MM.1S (cell line): ENCODE measurements at regions not wholly inside any gene's neighbourhood (a gene's known extent, or its start where the extent isn't known, plus 50 kb on each side); places are given as distances from the start of the nearest gene placed in this dataset.
A peak's percentile ranks its signal among the peaks of the same experiment; 100 is the strongest.

Experiments used
- DNase-seq: peaks from one replicate; pipeline ENCODE4 v3.0.0-alpha.2; 2015
- H2AFZ ChIP-seq: fragments of 300-600 bp; sonication (generic); 2 replicates; pipeline ENCODE4 v1.6.0; 2016; ENCODE audit warnings: antibody characterized with exemption, low read length
- H3F3A ChIP-seq: fragments of 300-600 bp; sonication (generic); 2 replicates; pipeline ENCODE4 v1.6.1; 2016; ENCODE audit warnings: mild to moderate bottlenecking, antibody characterized with exemption, low read length, moderate library complexity, mixed read lengths; ENCODE audit not compliant: insufficient read depth
- H3K27ac ChIP-seq: fragments of 300-600 bp; sonication (generic); 2 replicates; pipeline ENCODE4 v1.5.1; 2016; ENCODE audit warnings: mild to moderate bottlenecking, low read length
- H3K27me3 ChIP-seq: fragments of 300-600 bp; sonication (generic); replicated peaks from 2 replicates; pipeline ENCODE4 v1.6.0; 2016; ENCODE audit warnings: low read length; ENCODE audit not compliant: insufficient read depth
- H3K36me3 ChIP-seq: fragments of 300-600 bp; sonication (generic); replicated peaks from 2 replicates; pipeline ENCODE4 v1.6.1; 2016; ENCODE audit warnings: mild to moderate bottlenecking, low read length, mixed read lengths; ENCODE audit not compliant: insufficient read depth
- H3K4me1 ChIP-seq: fragments of 300-600 bp; sonication (generic); 2 replicates; pipeline ENCODE4 v1.6.1; 2016; ENCODE audit warnings: low read length, mixed read lengths
- H3K4me2 ChIP-seq: fragments of 300-600 bp; sonication (generic); 2 replicates; pipeline ENCODE4 v1.6.0; 2016; ENCODE audit warnings: low read depth, low read length
- H3K4me3 ChIP-seq: fragments of 300-600 bp; sonication (generic); 2 replicates; pipeline ENCODE4 v1.5.1; 2016; ENCODE audit warnings: low read length, mixed read lengths
- H3K79me2 ChIP-seq: fragments of 300-600 bp; sonication (generic); 2 replicates; pipeline ENCODE4 v1.6.1; 2016; ENCODE audit warnings: mixed run types, low read length, mixed read lengths
- H3K9ac ChIP-seq: fragments of 300-600 bp; sonication (generic); 2 replicates; pipeline ENCODE4 v1.6.1; 2016; ENCODE audit warnings: low read length, mixed read lengths
- H3K9me2 ChIP-seq: fragments of 300-600 bp; sonication (generic); replicated peaks from 2 replicates; pipeline ENCODE4 v1.6.1; 2016; ENCODE audit warnings: mild to moderate bottlenecking, low read length, mixed read lengths; ENCODE audit not compliant: insufficient read depth
- H3K9me3 ChIP-seq: fragments of 300-600 bp; sonication (generic); replicated peaks from 2 replicates; pipeline ENCODE4 v1.6.1; 2016; ENCODE audit warnings: mild to moderate bottlenecking, low read length, mixed read lengths; ENCODE audit not compliant: insufficient read depth
- H4K20me1 ChIP-seq: fragments of 300-600 bp; sonication (generic); 2 replicates; pipeline ENCODE4 v1.6.1; 2016; ENCODE audit warnings: mild to moderate bottlenecking, low read length, moderate library complexity, mixed read lengths; ENCODE audit not compliant: insufficient read depth
- EZH2 ChIP-seq: fragments of 300-600 bp; sonication (generic); optimal IDR thresholded peaks from 2 replicates; pipeline ENCODE3; 2017; ENCODE audit warnings: low read depth, mild to moderate bottlenecking, antibody characterized with exemption, low read length, mixed read lengths
- EZH2phosphoT487 ChIP-seq: fragments of 300-600 bp; sonication (generic); IDR thresholded peaks from 2 replicates; pipeline ENCODE4 v1.6.1; 2018; ENCODE audit warnings: antibody characterized with exemption, low read length
- TF ChIP-seq, protein P1 (sequence below): fragments of 300-600 bp; sonication (generic); IDR thresholded peaks from 2 replicates; pipeline ENCODE4 v1.5.1; 2016; ENCODE audit warnings: antibody characterized with exemption, low read length, mixed read lengths

DNA sequence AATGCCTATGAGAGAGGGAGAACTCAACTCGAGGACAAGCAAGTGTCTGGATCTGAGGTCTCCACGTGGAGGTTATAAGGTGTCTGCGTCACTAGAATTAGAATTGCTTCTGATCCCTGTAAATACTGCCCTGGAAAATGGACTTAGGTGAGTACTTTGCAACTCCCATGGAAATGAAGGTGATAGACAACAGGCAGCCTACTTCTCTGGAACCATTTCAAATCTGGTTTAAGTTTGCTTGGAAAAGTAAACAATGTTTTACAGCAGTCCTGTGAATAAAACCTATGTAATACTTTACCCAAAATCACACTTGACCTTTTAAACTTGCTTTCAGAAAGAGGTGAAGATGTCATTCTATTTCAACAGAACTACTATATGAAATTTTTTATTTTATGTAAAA lies 70.1 kb upstream of the TENT5A start:
- Histone ChIP-seq H3K4me3 (no peak overlapping the region), H3K9ac (no peak overlapping the region), H3K27ac (no peak overlapping the region), H2AFZ (no peak overlapping the region), H3K4me1 (0 out of 2 replicates have a peak, but pooled peaks cover 3% of the 10 kb centered on the region), H3K27me3 (no peaks in the 10 kb centered on the region), H4K20me1 (no peaks in the 10 kb centered on the region), H3K4me2 (no peak overlapping the region), H3K9me3 (no peaks in the 10 kb centered on the region), H3F3A (no peaks in the 10 kb centered on the region), H3K9me2 (no peaks in the 10 kb centered on the region), H3K79me2 (no peaks in the 10 kb centered on the region), H3K36me3 (no peaks in the 10 kb centered on the region)
- DNase-seq: no peak
- TF ChIP-seq, protein P1, sequence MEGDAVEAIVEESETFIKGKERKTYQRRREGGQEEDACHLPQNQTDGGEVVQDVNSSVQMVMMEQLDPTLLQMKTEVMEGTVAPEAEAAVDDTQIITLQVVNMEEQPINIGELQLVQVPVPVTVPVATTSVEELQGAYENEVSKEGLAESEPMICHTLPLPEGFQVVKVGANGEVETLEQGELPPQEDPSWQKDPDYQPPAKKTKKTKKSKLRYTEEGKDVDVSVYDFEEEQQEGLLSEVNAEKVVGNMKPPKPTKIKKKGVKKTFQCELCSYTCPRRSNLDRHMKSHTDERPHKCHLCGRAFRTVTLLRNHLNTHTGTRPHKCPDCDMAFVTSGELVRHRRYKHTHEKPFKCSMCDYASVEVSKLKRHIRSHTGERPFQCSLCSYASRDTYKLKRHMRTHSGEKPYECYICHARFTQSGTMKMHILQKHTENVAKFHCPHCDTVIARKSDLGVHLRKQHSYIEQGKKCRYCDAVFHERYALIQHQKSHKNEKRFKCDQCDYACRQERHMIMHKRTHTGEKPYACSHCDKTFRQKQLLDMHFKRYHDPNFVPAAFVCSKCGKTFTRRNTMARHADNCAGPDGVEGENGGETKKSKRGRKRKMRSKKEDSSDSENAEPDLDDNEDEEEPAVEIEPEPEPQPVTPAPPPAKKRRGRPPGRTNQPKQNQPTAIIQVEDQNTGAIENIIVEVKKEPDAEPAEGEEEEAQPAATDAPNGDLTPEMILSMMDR: no peak
- no peak for TF ChIP-seq EZH2phosphoT487
- no peak for TF ChIP-seq EZH2

DNA sequence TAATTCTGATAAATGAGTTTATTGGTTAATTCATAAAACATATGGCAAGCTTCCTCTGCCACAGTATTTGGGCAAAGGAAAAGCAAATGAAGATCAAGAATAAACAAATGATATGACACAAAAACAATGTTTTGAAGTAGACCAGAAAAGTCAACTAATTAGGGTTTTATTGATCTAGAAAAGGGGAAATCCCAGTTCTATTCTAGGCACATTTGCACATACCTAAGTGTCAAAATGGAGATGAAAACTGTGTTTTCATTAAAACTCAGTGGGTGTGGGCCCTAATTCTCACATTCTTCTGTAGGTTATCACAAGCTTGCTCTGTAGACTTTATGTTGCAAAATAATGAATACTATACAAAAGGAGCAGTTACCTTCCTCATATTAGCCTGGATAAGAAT lies 69.0 kb upstream of the TENT5A start:
- DNase-seq: no peak
- H3K79me2 ChIP-seq: no peaks in the 10 kb centered on the region
- no peak overlapping the region for H3K4me2 ChIP-seq
- H3K4me1 ChIP-seq: 0 out of 2 replicates have a peak, but pooled peaks cover 3% of the 10 kb centered on the region
- H3K9ac ChIP-seq: no peak overlapping the region
- no peaks in the 10 kb centered on the region for H3F3A ChIP-seq
- no peak overlapping the region for H3K4me3 ChIP-seq
- H3K36me3 ChIP-seq: no peaks in the 10 kb centered on the region
- no peaks in the 10 kb centered on the region for H3K27me3 ChIP-seq
- no peak overlapping the region for H3K27ac ChIP-seq
- no peaks in the 10 kb centered on the region for H3K9me2 ChIP-seq
- H2AFZ ChIP-seq: no peak overlapping the region
- TF ChIP-seq EZH2 (no peak), EZH2phosphoT487 (no peak)
- TF ChIP-seq, protein P1: no peak
- H3K9me3 ChIP-seq: no peaks in the 10 kb centered on the region
- H4K20me1 ChIP-seq: no peaks in the 10 kb centered on the region

DNA sequence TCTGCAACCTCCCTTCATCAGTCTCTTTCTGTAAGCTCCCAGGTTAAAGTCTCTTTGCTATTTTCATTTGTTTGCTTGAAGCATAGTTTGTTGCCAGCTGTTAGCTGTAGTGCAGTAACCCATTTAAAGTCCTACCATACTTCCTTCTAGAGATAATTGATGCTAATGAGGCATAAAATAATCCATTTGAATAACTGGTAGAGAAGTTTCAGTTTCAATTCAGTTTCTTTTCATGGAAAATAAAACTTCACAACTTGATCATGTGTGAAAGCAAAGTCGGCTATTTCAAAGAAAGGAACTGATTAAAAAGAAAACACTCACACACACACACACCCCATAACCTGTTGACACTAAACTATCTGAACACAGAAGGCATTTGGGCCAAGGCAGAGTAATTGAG lies 68.5 kb upstream of the TENT5A start:
- TF ChIP-seq EZH2phosphoT487: no peak
- TF ChIP-seq EZH2: no peak
- TF ChIP-seq, protein P1: no peak
- H3K27ac ChIP-seq: no peak overlapping the region
- no peaks in the 10 kb centered on the region for H3K79me2 ChIP-seq
- no peaks in the 10 kb centered on the region for H3K9me2 ChIP-seq
- 0 out of 2 replicates have a peak, but pooled peaks cover 3% of the 10 kb centered on the region for H3K4me1 ChIP-seq
- no peaks in the 10 kb centered on the region for H3K27me3 ChIP-seq
- no peak overlapping the region for H3K9ac ChIP-seq
- no peak overlapping the region for H2AFZ ChIP-seq
- no peaks in the 10 kb centered on the region for H3K36me3 ChIP-seq
- DNase-seq: peak; percentile 12
- no peak overlapping the region for H3K4me2 ChIP-seq
- no peaks in the 10 kb centered on the region for H3F3A ChIP-seq
- no peak overlapping the region for H3K4me3 ChIP-seq
- H4K20me1 ChIP-seq: no peaks in the 10 kb centered on the region
- no peaks in the 10 kb centered on the region for H3K9me3 ChIP-seq

DNA sequence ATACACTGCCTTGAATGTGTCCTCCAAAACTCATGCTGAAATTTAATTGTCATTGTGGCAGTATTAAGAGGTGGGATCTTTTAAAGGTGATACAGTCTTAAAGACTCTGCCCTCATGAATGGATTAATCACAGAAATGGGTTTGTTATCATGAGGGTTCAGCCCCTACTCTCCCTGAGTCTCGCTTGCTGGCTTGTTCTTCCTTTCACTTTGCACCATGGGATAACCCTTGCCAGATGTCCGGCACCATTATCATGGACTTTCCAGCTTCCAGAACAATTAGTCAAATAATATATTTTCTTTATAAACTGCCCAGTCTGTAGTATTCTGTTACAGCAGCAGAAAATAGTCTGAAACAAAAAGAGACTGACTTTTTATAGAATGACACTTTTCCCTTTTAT lies 67.9 kb upstream of the TENT5A start:
- TF ChIP-seq, protein P1: no peak
- TF ChIP-seq EZH2 (no peak), EZH2phosphoT487 (no peak)
- H3K36me3 ChIP-seq: no peaks in the 10 kb centered on the region
- H3K27me3 ChIP-seq: no peaks in the 10 kb centered on the region
- no peak for DNase-seq
- H3K4me3 ChIP-seq: no peak overlapping the region
- no peak overlapping the region for H3K9ac ChIP-seq
- no peaks in the 10 kb centered on the region for H3K9me2 ChIP-seq
- no peak overlapping the region for H2AFZ ChIP-seq
- no peaks in the 10 kb centered on the region for H3K9me3 ChIP-seq
- no peaks in the 10 kb centered on the region for H3K79me2 ChIP-seq
- H4K20me1 ChIP-seq: no peaks in the 10 kb centered on the region
- 0 out of 2 replicates have a peak, but pooled peaks cover 3% of the 10 kb centered on the region for H3K4me1 ChIP-seq
- H3F3A ChIP-seq: no peaks in the 10 kb centered on the region
- H3K4me2 ChIP-seq: no peak overlapping the region
- H3K27ac ChIP-seq: no peak overlapping the region
